Breast epithelium (tissue), 4 donors: ENCODE measurements at regions not wholly inside any gene's neighbourhood (a gene's known extent, or its start where the extent isn't known, plus 50 kb on each side); places are given as distances from the start of the nearest gene placed in this dataset.

Experiments
- DNase-seq, 2 donors: peaks; one replicate each; pipeline ENCODE4 v3.0.0-alpha.2; 2019; ENCODE audit warnings: low spot score in 2 of 2
- H3K27ac ChIP-seq, 2 donors: fragments of 200-600 bp; sonication (generic) in 1 of 2; one replicate each; pipeline ENCODE4 v1.5.1; 2016 to 2019; ENCODE audit warnings: mild to moderate bottlenecking in 1 of 2
- H3K27me3 ChIP-seq, 2 donors: fragments of 200-600 bp; sonication (generic) in 1 of 2; one replicate each; pipeline versions ENCODE4 v1.5.1 to v1.6.0; 2017 to 2019; ENCODE audit warnings: control low read depth in 1 of 2, mild to moderate bottlenecking in 1 of 2
- H3K36me3 ChIP-seq: fragments of 200-600 bp; one replicate; pipeline ENCODE4 v1.5.1; 2019
- H3K4me1 ChIP-seq, 2 donors: fragments of 200-600 bp; sonication (generic); one replicate each; pipeline ENCODE4 v1.5.1; 2016 to 2019; ENCODE audit warnings: control low read depth in 1 of 2
- H3K4me3 ChIP-seq, 3 donors: fragments of 200-600 bp; sonication (generic); 1 replicate in 2 of 3; 2 replicates in 1 of 3; pipeline ENCODE4 v1.5.1; 2016 to 2019; ENCODE audit warnings: mild to moderate bottlenecking in 3 of 3, moderate library complexity in 2 of 3
- H3K9me3 ChIP-seq, 2 donors: fragments of 200-600 bp; sonication (generic) in 1 of 2; one replicate each; pipeline ENCODE4 v1.5.1; 2016 to 2019; ENCODE audit warnings: control low read depth in 1 of 2
- CTCF ChIP-seq, 3 donors: fragments of 450-650 bp; IDR thresholded peaks; one replicate each; pipeline ENCODE4 v1.5.1; 2016 to 2017; ENCODE audit warnings: antibody characterized with exemption in 3 of 3, mild to moderate bottlenecking in 3 of 3, moderate library complexity in 3 of 3
- POLR2A ChIP-seq: fragments of 450-650 bp; IDR thresholded peaks from one replicate; pipeline ENCODE4 v1.6.1; 2016; ENCODE audit warnings: antibody characterized with exemption, mild to moderate bottlenecking, moderate library complexity
- POLR2AphosphoS5 ChIP-seq, 3 donors: sonication (generic); formaldehyde crosslinking; IDR thresholded peaks; one replicate each; pipeline ENCODE4 v1.6.1; 2017; ENCODE audit warnings: antibody characterized with exemption in 3 of 3
- intact Hi-C: fragments of 100-400 bp; cut with DNase I; formaldehyde crosslinking; loops from one replicate; pipeline ENCODE4 v1.15.1; 2023; ENCODE audit warnings: low total_unique reads

DNA sequence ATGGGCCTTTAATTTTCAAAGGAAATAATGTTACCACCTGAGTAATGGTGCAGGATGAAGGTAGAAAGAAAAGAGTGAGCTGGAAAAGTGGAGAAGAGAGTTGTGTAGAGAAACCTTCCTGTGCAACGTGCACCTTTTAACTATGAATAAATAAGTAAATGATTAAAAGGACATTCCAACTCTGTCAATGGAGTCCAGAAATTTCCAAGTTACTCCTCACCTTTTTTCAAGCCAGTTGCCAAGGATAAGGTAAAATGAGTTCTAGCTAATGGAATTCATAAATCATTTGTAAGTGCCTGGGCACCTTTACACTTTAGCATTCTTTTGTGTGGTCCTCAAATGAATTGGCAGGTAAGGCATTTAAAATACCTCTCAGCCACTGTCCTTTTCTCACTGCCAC is 549.4 kb upstream of the NRP1 start:
- H3K27me3 ChIP-seq: no peaks in the 10 kb centered on the region
- no peaks in the 10 kb centered on the region for H3K36me3 ChIP-seq
- H3K4me1 ChIP-seq: no peaks in the 10 kb centered on the region
- H3K27ac ChIP-seq: no peak overlapping the region
- DNase-seq: no peak
- no peak overlapping the region for H3K4me3 ChIP-seq
- intact Hi-C loops: no loop called here
- TF ChIP-seq POLR2AphosphoS5 (IDR thresholded peaks at IDR 0.05): no peak
- no peak for TF ChIP-seq POLR2A
- no peak for TF ChIP-seq CTCF (IDR thresholded peaks at IDR 0.05)
- no peaks in the 10 kb centered on the region for H3K9me3 ChIP-seq

- no peak for DNase-seq
- Histone ChIP-seq H3K36me3 (no peaks in the 10 kb centered on the region), H3K27me3 (no peaks in the 10 kb centered on the region), H3K27ac (no peak overlapping the region), H3K4me3 (no peak overlapping the region), H3K4me1 (no peaks in the 10 kb centered on the region), H3K9me3 (no peaks in the 10 kb centered on the region)
- intact Hi-C loops: no loop called here
- no peak for TF ChIP-seq POLR2A
- TF ChIP-seq CTCF (IDR thresholded peaks at IDR 0.05): no peak
- no peak for TF ChIP-seq POLR2AphosphoS5 (IDR thresholded peaks at IDR 0.05)
Observed at GRCh38 chr10:33882996-33883395, 548.5 kb upstream of the NRP1 start.

GRCh38 chr10:33880291-33880690 is 545.8 kb upstream of the NRP1 start:
- no peak overlapping the region for H3K27ac ChIP-seq
- intact Hi-C loops: no loop called here
- H3K9me3 ChIP-seq: no peaks in the 10 kb centered on the region
- no peaks in the 10 kb centered on the region for H3K27me3 ChIP-seq
- no peak overlapping the region for H3K4me3 ChIP-seq
- DNase-seq: no peak
- no peaks in the 10 kb centered on the region for H3K4me1 ChIP-seq
- no peaks in the 10 kb centered on the region for H3K36me3 ChIP-seq
- TF ChIP-seq POLR2A: no peak
- no peak for TF ChIP-seq CTCF (IDR thresholded peaks at IDR 0.05)
- no peak for TF ChIP-seq POLR2AphosphoS5 (IDR thresholded peaks at IDR 0.05)

DNA sequence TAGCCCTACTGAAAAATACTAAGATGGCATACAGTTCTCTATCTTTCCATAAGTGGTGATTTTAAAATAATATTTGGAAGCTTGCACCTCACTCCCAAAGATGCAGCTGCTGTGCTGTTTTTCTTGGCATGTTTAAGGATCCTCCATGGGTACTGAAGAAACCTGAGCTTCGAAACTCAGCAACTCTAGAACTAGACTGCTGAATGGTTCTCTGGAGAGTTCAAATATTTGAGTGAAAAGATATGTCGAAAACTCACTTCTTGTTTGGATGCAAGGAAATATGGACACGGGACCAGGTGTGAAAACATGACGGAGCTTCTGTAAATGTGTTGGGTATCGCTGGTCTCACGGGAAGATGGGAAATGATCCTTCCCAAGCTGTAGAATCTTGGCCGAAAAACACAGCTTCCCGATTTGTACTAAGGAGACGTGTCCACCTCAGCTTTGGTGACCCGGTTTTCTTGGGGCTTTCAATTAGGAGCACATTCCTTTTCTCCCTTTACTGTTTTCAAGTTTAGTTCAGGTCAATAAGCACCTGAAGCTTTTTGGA is 543.8 kb upstream of the NRP1 start:
- Histone ChIP-seq H3K9me3 (no peaks in the 10 kb centered on the region), H3K4me1 (no peaks in the 10 kb centered on the region), H3K36me3 (no peaks in the 10 kb centered on the region), H3K4me3 (no peak overlapping the region), H3K27me3 (no peaks in the 10 kb centered on the region), H3K27ac (no peak overlapping the region)
- intact Hi-C loops: loop anchor here (5.0 kb wide), 1 partner anchor 531 kb away; no protein-coding TSS in a partner anchor
- TF ChIP-seq CTCF (IDR thresholded peaks at IDR 0.05): no peak
- TF ChIP-seq POLR2A: no peak
- TF ChIP-seq POLR2AphosphoS5 (IDR thresholded peaks at IDR 0.05): no peak
- DNase-seq: no peak

GRCh38 chr10:33876584-33877400 is 542.3 kb upstream of the NRP1 start:
- no peak for TF ChIP-seq POLR2AphosphoS5 (IDR thresholded peaks at IDR 0.05)
- no peak overlapping the region for H3K4me3 ChIP-seq
- H3K4me1 ChIP-seq: no peaks in the 10 kb centered on the region
- intact Hi-C loops: loop anchor here (5.0 kb wide), 1 partner anchor 529 kb away; no protein-coding TSS in a partner anchor
- no peaks in the 10 kb centered on the region for H3K9me3 ChIP-seq
- no peaks in the 10 kb centered on the region for H3K27me3 ChIP-seq
- no peak overlapping the region for H3K27ac ChIP-seq
- DNase-seq: no peak
- no peaks in the 10 kb centered on the region for H3K36me3 ChIP-seq
